ENCODE measurements at regions not wholly inside any gene's neighbourhood (a gene's known extent, or its start where the extent isn't known, plus 50 kb on each side); places are given as distances from the start of the nearest gene placed in this dataset.
"Not testable (repeated sequence)": the region's sequence is repeated elsewhere in the genome, so short reads cannot be mapped to it uniquely, and the experiment has no call there.

DNA sequence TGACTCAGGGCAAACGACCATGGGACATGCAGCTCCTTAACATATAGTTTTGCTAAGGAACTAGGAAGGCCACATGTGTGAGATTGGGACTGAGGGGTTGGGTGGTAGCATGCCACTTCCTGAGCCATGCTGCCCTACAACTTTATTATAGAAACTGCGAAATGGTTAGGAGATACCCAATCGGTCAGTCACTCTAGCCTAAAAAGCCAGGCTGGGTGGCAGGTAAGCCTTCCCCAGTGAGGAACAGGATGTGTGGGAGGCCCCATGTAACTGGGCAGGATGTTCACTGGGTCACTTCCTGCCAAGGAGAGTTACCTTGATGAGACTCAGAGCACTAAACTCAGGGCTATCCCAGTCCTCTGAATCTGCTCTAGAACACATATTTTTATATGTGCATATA lies 123.5 kb downstream of the MAP3K7 start:
- no peak for DNase-seq

- no peak for DNase-seq
Measured at GRCh38 chr6:90462102-90462501, 124.8 kb downstream of the MAP3K7 start.

DNA sequence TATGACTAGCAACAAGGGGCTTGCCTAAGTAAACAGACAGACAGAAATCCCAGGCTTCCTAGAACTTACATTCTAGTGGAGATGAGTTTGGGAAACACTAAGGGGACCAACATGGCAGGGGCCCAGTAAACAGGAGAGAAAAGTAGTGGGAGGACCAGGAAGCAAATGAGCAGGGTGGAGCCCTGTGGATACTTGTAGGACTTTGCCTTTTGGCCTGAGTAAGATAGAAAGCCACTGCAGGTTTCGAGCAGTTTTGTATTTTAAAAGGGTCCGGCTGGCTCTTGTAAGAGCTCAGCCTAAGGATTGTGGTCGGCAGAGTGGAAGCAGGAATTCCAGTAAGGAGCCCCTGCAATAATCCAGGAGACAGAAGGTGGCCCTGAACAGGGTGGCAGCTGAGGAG lies 125.5 kb downstream of the MAP3K7 start:
- DNase-seq: no peak

DNA sequence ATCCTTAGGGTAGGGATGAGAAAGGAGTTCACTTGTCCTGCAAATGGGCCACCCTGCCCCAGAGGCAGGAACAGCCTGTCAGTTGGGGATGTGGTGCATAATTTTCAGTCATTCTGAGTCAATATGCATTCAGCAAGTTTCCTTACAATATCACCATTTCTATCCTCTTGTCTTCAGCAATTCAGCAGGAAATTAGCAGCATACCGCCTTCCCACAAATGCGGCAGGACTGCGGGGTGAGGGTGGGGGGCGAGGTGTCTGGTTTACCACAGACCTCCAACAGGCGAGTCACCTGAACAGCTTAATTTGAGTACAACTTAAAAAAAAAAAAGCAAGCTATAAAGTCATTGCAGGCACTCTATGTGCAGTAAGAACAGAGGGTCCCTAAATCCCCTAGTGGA lies 126.8 kb downstream of the MAP3K7 start:
- no peak for DNase-seq

DNA sequence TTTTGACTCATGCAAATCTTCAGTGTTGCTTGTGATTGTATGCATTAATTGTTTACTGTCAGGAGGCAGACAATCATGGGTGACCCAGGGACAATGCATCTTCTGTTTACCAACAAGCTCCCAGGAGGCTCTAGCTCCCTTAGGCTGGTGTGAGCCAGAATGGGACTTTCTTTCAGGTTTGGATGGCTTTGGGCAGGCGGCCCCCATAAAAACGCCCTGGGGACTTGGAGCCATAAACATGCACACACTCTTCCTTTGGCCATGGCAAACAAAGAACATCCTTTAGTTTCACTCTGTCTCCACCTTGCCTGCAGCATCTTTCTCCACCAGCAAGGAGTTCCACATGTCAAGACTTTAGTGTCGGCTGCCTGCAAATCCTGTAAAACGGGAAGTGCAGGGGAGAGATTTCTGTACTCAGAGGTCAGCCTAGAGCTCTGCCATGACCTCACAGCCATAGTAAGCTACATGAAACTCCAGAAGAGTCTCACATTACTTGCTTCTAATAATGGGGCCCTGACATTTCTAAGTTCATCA lies 127.6 kb downstream of the MAP3K7 start:
- DNase-seq: no peak

GRCh38 chr6:90458353-90459224 lies 128.3 kb downstream of the MAP3K7 start:
- no peak for DNase-seq

- DNase-seq: no peak
Measured at GRCh38 chr6:90457867-90458259, 129.0 kb downstream of the MAP3K7 start.

GRCh38 chr6:90456997-90457866 lies 129.6 kb downstream of the MAP3K7 start:
- not testable (repeated sequence) for DNase-seq

- no peak for DNase-seq
Measured at GRCh38 chr6:90456001-90456400, 130.9 kb downstream of the MAP3K7 start.

DNA sequence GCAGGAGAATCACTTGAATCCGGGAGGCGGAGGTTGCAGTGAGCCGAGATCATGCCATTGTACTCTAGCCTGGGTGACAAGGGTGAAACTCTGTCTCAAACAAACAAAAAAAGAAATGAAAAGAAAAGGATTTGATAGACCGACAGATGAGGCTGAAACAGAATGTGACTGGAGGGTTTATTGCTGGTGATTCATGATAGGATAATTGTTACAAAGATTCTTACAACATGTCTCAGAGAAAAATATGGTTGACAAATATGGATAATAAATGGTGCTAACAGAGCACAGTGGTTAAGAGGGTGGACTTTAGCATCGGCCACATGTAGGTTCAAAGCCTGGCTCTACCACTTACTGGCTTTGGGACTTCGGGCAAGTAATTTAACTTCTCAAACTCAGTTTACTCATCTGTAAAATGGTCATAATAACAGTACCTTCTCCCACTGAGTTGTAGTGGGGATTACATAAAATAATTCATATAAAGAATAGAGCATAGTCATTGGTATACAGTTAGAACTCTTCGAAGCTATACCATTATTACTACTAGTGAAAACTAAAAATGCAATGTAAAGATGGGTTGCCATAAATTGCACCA lies 131.9 kb downstream of the MAP3K7 start:
- DNase-seq: no peak

DNA sequence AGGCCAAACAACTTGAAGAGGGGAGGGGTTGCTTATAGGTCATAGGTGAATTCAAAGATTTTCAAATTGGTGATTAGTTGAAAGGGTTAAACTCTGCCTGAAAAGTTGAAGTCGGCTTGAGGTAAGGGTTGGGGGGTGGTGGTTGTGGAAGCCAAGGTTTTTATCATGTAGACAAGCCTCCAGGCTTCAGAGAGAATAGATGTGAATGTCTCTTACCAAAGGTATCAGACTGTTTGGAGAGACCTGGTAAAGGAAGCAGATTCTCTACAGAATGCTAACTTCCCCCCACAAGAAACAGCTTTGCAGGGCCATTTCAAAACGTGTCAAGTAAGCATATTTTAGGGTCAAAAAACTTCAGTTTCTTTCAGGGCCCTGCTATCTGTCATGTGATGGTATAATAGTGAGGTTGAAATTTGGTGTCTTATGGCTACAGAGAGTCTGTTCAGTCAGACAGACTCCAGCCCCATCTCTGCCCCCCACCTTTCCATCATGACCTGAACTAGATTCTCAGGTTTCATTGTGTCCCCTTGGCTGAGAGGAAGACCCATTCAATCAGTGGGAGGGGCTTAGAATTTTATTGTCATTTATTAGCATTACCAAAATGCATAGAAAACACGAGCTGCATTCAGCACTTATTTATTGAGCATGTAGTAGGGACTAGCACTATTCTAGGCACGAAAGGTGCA lies 136.5 kb downstream of the MAP3K7 start:
- DNase-seq: no peak

DNA sequence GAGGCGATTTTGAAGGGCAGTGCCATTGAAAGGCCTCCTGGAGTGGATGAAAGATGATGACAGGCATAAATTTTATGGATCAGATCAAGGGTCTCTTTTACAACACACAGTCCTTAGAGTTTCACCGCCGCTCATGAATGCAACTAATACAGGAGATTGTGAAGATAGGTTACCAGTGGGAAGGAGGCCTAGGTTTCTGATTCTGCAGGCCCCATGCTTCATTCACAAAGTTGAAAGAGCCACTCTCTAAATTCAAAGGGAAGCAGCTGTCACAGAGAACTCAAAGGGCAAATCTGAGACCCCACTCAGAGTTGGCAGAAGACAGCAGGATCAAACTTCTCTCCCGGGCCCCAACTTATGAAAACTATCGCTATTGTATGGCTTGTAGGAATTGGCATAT lies 137.6 kb downstream of the MAP3K7 start:
- no peak for DNase-seq

GRCh38 chr6:90448836-90449235 lies 138.0 kb downstream of the MAP3K7 start:
- no peak for DNase-seq

- DNase-seq: no peak
Measured at GRCh38 chr6:90446164-90446563, 140.7 kb downstream of the MAP3K7 start.

GRCh38 chr6:90445533-90446108 lies 141.3 kb downstream of the MAP3K7 start:
- DNase-seq: no peak

GRCh38 chr6:90444160-90444714 lies 142.6 kb downstream of the MAP3K7 start:
- no peak for DNase-seq

DNA sequence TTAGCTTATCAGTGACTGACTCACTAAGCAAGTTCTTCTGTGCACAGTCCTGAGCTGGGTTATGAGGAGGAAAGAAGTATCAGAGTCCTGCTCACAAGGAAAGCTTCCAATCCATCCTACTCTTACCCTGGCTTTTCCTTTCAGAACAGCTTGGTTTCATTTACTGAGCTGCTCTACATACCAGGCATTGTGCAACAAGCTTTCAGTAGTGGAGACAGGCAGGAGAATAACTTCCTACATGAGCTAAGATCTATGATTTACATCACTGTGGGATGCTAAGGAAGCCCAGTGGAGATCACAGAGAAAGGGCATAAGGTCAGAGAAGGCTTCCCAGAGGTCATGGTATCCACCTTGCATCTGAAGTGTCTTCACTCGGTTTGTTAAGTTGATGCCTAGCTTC lies 144.5 kb downstream of the MAP3K7 start:
- DNase-seq: no peak

GRCh38 chr6:90440586-90441283 lies 144.1 kb upstream of the BACH2 start:
- no peak for DNase-seq

- no peak for DNase-seq
Measured at GRCh38 chr6:90439586-90439985, 142.9 kb upstream of the BACH2 start.

DNA sequence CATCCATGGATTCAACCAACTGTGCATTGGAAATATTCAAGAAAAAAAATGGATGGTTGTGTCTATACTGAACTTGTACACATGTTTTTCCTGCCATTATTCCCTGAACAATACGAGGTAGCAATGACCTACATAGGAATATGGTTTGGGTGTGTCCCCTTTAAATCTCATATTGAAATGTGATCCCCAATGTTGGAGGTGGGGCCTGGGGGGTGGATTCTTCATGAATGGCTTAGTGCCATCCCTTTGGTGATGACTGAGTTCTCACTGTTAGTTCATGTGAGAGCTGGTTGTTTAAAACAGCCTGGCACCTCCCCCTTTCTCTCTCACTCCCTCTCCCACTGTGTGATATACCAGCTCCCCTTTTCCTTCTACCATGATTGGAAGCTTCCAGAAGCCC lies 139.8 kb upstream of the BACH2 start:
- DNase-seq: no peak

DNA sequence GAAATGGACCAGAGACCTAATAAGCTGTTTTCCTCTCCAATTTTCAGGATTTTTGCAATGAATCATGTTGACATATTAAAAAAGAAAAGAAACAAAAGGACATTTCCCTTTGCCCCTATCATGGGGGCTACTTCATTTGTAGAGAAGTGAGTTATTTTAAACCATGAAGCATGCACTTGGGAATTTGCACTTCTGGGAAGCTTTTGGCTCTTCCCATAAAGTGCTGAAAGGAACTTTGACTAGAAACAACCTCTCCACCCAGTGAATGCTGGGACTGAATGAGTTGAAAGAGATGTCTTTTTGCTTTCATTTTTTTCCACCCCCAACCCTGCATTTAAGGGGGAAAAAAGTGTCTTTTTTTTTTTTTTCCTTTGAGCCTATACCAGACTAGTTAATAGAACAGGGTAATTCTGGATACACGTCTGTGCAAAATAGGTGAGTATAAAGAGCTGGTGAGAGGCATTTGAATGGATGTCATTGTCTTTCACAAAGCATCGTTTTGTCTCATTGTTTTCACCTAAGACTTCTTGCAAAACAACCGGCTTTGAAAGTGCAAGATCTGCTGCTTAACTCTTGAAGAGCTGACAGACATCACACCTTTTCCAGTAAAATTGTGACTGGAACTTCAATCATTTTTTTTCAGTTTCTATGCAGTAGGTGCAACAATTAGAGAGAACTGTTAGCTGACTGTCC lies 138.7 kb upstream of the BACH2 start:
- no peak for DNase-seq
